ENCODE measurements at regions not wholly inside any gene's neighbourhood (a gene's known extent, or its start where the extent isn't known, plus 50 kb on each side); places are given as distances from the start of the nearest gene placed in this dataset.

- CTCF ChIA-PET: no interaction called here
- no peak overlapping the region for H3K4me3 Mint-ChIP-seq
- no peaks in the 10 kb centered on the region for H3K36me3 Mint-ChIP-seq
- H3K4me1 Mint-ChIP-seq: peaks cover 42% of the 10 kb centered on the region
- no peak for DNase-seq (ENCODE audit: low spot score)
- TF ChIP-seq ESRRA (CRISPR knock-in tag; IDR thresholded peaks at IDR 0.05; ENCODE audit: borderline replicate concordance) (no peak), ARID4B (CRISPR knock-in tag; IDR thresholded peaks at IDR 0.05; ENCODE audit: borderline replicate concordance) (no peak), ZBTB21 (CRISPR knock-in tag; IDR thresholded peaks at IDR 0.05; ENCODE audit: borderline replicate concordance) (no peak), ZNF416 (CRISPR knock-in tag; IDR thresholded peaks at IDR 0.05) (no peak), ZNF121 (CRISPR knock-in tag; IDR thresholded peaks at IDR 0.05) (no peak), USF1 (CRISPR knock-in tag; IDR thresholded peaks at IDR 0.05) (no peak), ZSCAN18 (CRISPR knock-in tag; IDR thresholded peaks at IDR 0.05) (no peak), PRRX2 (CRISPR knock-in tag; IDR thresholded peaks at IDR 0.05) (no peak), JUN (CRISPR knock-in tag; IDR thresholded peaks at IDR 0.05) (no peak), JAZF1 (CRISPR knock-in tag; IDR thresholded peaks at IDR 0.05) (no peak), GRHL2 (CRISPR knock-in tag; IDR thresholded peaks at IDR 0.05; ENCODE audit: insufficient replicate concordance, severe bottlenecking) (no peak), TEAD1 (CRISPR knock-in tag; IDR thresholded peaks at IDR 0.05) (no peak), NR3C1 (CRISPR knock-in tag; conservative IDR thresholded peaks at IDR 0.05; ENCODE audit: low read depth) (no peak), ERG (CRISPR knock-in tag; IDR thresholded peaks at IDR 0.05) (no peak)
- ATAC-seq: peak; percentile 57
- no peaks in the 10 kb centered on the region for H3K27me3 Mint-ChIP-seq (ENCODE audit: low read depth)
- H3K27ac Mint-ChIP-seq: peak overlapping the region; percentile 27; the same call in 1 of the 2 replicates
- no peaks in the 10 kb centered on the region for H3K9me3 Mint-ChIP-seq
- POLR2A ChIA-PET: no interaction called here
Observed at GRCh38 chr6:22928775-22929174, 359.4 kb downstream of the HDGFL1 start.

GRCh38 chr6:22929311-22929985 is 360.1 kb downstream of the HDGFL1 start:
- ChIA-PET CTCF (no interaction called here), POLR2A (no interaction called here)
- peaks cover 37% of the 10 kb centered on the region for H3K4me1 Mint-ChIP-seq
- ATAC-seq (no peak), DNase-seq (ENCODE audit: low spot score) (no peak)
- H3K27me3 Mint-ChIP-seq (ENCODE audit: low read depth): no peaks in the 10 kb centered on the region
- no peaks in the 10 kb centered on the region for H3K9me3 Mint-ChIP-seq
- no peak overlapping the region for H3K4me3 Mint-ChIP-seq
- peak overlapping the region; percentile 18 for H3K27ac Mint-ChIP-seq
- H3K36me3 Mint-ChIP-seq: no peaks in the 10 kb centered on the region
- TF ChIP-seq JAZF1 (CRISPR knock-in tag; IDR thresholded peaks at IDR 0.05) (no peak), STAT6 (CRISPR knock-in tag; conservative IDR thresholded peaks at IDR 0.05; ENCODE audit: low read depth) (no peak), ATF3 (CRISPR knock-in tag; conservative IDR thresholded peaks at IDR 0.05) (no peak), ZNF423 (CRISPR knock-in tag; IDR thresholded peaks at IDR 0.05) (no peak), ZNF121 (CRISPR knock-in tag; IDR thresholded peaks at IDR 0.05) (no peak), GABPB1 (CRISPR knock-in tag; IDR thresholded peaks at IDR 0.05) (no peak), OVOL2 (CRISPR knock-in tag; IDR thresholded peaks at IDR 0.05; ENCODE audit: borderline replicate concordance) (no peak), SMAD4 (CRISPR knock-in tag; IDR thresholded peaks at IDR 0.05) (no peak), USF2 (CRISPR knock-in tag; IDR thresholded peaks at IDR 0.05) (no peak), TCF7 (CRISPR knock-in tag; IDR thresholded peaks at IDR 0.05; ENCODE audit: low read depth) (no peak)
